ENCODE measurements at regions not wholly inside any gene's neighbourhood (a gene's known extent, or its start where the extent isn't known, plus 50 kb on each side); places are given as distances from the start of the nearest gene placed in this dataset.

DNA sequence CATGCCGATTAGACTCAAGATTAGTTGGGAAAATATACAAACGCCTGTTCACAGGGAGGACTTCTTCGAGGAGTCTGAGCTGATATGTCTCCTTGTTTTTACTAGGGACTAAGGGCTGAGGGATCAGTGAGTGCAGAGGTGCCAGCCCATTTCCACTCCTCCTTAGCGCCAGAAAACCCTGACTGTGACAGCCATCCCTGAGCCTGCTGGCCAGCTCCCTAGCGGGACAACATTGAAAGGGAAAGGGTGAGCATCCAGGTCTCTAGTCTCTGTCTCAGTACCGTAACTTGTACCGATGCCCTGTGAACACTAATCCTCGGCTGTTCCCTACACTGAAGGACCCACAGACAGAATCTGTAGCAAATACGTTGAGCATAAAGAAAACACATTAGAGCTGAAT, 243.4 kb downstream of the WNT5A start:
- DNase-seq (ENCODE audit: low read depth, low spot score): no peak

DNA sequence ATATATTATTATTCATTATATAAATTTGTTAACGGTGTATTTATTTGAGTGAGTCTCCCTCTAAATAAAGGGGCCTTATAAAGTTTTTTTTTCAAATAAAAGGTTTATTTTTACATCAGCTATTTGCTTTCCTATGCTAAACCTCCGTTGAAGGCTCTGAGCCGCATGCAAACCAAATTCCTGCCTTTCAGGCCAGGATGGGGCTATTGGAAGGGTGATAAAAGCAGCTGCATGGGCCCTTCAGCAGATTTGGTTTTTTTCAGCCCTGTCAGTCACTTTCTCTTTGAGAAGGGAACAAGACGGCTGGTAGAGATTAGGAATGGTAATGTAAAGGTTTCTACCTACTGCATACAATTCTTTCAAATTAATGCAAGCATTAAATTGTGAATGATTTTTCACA, 244.2 kb downstream of the WNT5A start:
- no peak for DNase-seq (ENCODE audit: low read depth, low spot score)

GRCh38 chr3:55241098-55241497, 246.0 kb downstream of the WNT5A start:
- no peak for DNase-seq (ENCODE audit: low read depth, low spot score)

DNA sequence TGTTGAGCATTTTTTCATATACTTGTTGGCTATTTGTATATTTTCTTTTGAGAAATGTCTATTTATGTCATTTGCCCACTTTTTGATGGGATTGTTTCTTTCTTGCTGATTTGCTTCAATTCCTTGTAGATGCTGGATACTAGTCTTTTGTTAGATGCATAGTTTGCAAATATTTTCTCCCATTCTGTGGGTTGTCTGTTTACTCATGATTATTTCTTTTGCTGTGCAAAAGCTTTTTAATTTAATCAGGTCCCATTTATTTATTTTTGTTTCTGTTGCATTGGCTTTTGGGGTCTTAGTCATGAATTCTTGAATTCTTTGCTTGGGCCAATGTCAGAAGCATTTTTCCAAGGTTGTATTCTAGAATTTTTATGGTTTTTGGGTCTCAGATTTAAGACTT, 251.7 kb downstream of the WNT5A start:
- no peak for DNase-seq (ENCODE audit: low read depth, low spot score)

- no peak for DNase-seq (ENCODE audit: low read depth, low spot score)
These were observed 260.4 kb downstream of the WNT5A start for GRCh38 chr3:55226696-55227095.

GRCh38 chr3:55218577-55218976, 268.5 kb downstream of the WNT5A start:
- no peak for DNase-seq (ENCODE audit: low read depth, low spot score)

DNA sequence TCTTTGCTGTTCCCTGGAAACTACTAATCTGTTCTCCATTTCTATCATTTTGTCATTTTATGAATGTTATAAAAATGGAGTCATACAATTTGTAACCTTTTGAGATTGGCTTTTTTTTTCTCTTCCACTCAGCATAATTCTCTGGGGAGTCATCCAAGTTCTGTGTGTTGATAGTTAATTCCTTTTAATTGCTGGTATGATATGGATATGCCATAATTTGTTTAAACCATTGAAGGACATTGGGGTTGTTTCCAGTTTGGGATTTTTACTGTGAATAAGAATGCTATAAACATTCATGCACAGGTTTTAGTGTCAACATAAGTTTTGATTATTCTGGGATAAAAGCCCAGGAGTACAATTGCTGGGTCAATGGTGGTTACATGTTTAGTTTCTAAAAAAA, 279.4 kb downstream of the WNT5A start:
- DNase-seq (ENCODE audit: low read depth, low spot score): no peak

DNA sequence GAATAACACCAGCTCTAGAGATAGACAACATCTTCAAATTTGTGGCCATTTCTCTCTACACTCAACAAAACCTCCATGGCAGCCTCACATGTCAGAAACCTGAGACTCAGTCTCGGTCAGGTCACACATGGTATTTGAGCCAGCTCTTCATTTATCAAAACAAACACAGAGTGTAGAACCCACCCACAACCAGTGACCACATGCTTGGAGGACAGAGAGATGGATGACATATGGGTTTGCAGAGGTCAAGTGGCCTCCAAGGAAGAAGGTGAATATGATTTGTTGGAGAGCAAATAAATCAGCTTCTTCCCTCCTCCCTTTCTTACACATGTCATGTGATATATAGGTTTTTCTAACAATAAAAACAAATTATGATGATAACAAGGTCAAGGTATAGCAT, 278.1 kb upstream of the LRTM1 start:
- DNase-seq (ENCODE audit: low read depth, low spot score): no peak

DNA sequence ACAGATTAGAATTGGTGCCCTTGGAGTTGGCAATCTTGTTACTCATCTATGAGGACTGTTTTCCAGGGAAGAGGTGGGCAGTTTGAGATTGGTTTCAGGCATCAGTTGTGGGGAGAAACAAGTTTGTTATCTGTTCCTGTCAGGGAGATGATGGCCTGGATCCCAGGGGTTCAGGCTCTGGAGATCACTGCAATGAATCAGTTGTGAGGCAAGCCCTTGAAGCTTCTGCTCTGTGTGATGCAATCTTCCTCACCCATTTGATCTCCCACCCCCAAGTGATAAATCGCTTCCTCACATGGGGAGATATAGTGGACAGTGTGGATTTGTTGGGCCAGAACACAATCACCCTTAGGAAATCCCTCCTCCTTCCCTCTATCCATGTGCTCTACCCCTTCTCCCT, 276.6 kb upstream of the LRTM1 start:
- DNase-seq (ENCODE audit: low read depth, low spot score): no peak

GRCh38 chr3:55203546-55203945, 275.7 kb upstream of the LRTM1 start:
- no peak for DNase-seq (ENCODE audit: low read depth, low spot score)

- no peak for DNase-seq (ENCODE audit: low read depth, low spot score)
These were observed 275.1 kb upstream of the LRTM1 start for GRCh38 chr3:55203006-55203405.

- no peak for DNase-seq (ENCODE audit: low read depth, low spot score)
These were observed 274.5 kb upstream of the LRTM1 start for GRCh38 chr3:55202326-55202725.

DNA sequence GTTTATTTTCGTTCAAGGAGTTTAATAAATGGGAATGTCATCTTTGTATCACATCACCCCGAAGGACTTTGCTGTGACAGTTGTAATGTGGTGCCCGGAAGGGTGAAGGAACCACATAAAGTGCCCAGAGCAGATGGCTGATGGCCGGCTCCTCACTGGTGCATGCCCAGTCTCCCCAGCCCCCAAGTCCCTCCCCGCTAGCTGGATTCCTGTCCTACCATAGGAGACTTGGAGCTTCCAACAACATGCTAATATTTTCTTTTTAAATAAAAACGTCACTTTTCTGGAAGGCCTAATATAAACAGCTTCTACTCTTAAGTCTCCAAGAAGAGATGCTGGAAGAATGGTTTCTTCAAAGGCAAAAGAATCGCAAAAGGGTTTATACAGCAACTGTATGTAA, 273.9 kb upstream of the LRTM1 start:
- no peak for DNase-seq (ENCODE audit: low read depth, low spot score)

DNA sequence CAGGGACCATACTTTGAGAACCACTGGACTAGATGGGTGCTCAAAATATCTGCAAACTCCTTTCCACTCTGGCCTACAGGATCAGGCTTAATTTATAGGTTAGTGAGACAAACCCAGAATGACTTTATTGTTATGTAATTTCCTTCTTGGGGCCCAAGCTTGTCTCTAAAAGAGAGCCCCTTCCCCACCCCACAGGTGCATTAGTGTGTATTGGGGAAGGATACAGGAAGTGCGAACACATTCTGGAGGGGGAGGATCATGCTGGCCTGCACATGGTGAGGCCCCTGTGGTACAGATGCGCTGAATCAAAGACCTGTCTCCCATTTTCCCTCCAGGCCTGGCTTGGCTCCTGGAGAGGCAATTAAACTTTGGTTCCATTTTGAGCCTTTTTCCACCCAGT, 273.0 kb upstream of the LRTM1 start:
- DNase-seq (ENCODE audit: low read depth, low spot score): no peak

DNA sequence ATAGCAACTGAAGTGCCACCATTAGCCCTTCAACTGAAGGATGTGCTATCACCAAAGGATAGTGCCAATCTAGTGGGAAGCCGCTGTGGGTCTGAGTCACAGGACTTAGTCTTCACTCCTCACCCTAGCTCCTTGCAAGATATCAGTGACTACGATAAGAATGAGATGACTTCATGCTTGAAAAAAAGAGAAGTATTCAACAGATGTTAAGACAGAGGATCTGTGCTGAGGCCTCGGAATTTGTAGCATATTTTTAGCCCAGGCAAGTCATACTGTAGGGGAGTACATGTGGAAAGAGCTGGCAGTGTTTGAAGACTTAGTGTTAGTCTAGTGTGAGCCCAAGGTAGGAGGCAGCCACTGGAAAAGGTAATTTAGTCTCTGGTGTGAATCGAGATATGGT, 270.7 kb upstream of the LRTM1 start:
- no peak for DNase-seq (ENCODE audit: low read depth, low spot score)

DNA sequence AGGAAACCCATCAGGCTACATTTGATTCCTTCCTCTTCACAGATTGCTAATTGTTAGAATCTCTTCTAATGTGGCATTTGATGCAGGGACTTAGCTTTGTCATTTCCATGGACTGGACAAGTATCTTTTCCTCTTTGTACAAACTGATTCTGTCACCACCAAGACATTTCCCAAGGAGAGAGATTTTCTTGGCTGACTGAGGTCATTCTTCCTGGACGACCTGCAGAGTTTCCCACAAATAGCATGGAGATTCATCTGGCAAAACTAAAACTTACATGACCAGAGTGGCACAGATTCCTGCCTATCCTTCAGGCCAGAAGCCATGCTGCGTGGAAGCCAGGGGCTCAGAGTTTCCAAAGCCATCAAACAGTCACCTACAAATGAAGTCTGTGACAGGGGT, 269.2 kb upstream of the LRTM1 start:
- DNase-seq (ENCODE audit: low read depth, low spot score): no peak

DNA sequence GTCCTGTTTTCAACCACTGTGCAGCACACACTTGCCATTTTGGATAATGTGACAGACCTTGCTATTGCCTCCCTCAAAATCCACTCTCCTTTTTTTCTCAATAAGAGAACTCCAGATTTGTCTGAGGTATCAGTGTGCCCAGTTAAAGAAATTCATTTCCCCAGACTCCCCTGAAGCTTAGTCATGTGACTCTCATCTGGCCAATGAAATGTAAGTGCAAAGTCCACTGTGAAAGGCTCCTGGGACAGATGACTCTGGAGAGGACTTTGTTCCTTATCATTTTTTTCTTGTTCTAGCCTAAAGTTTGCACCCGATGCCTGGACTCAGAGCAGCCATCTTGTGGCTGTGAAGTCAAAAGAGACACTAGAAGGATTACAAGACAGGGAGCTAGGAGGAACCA, 268.6 kb upstream of the LRTM1 start:
- DNase-seq (ENCODE audit: low read depth, low spot score): no peak

- no peak for DNase-seq (ENCODE audit: low read depth, low spot score)
These were observed 266.5 kb upstream of the LRTM1 start for GRCh38 chr3:55194376-55194775.

- DNase-seq (ENCODE audit: low read depth, low spot score): no peak
These were observed 264.3 kb upstream of the LRTM1 start for GRCh38 chr3:55191911-55192775.

DNA sequence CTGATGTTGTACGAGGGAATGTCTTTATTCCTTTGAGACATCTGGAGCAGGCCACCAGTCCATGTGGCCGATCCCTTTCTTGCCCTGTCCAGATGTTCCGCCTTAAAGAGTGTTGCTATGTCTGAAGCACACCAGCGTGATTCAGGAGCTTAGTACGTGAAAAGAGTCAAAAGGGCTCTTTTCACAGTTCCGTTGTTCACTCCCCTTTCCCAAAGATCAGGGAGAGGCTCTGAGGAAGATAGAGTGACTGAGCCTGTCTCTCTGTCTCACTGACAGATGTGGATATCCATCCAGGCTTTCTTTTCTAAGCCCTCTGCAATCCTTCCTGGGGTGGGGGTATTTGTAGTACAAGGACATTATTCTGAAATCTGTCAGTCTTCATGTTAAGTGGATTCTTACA, 262.5 kb upstream of the LRTM1 start:
- DNase-seq (ENCODE audit: low read depth, low spot score): no peak

- DNase-seq (ENCODE audit: low read depth, low spot score): no peak
These were observed 261.5 kb upstream of the LRTM1 start for GRCh38 chr3:55189359-55189801.

DNA sequence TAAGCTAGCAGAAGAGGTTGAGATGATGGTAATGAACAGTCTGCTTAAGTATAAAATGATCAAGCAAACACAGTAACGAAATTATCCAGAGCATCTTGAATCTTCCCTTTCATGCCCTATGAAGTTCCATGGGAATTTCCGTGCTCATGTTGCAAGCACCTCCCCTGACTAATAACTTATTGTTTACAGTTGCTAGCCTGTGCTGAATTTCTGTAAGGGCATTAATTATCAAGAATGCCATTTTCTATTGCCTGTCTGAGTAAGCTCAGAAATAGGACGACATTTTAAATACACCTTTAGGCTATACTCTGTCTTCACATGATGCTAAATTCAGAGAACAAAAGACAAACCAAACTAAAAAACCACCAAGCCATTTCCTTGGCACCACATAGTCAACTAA, 257.5 kb upstream of the LRTM1 start:
- DNase-seq (ENCODE audit: low read depth, low spot score): no peak

- no peak for DNase-seq (ENCODE audit: low read depth, low spot score)
These were observed 255.3 kb upstream of the LRTM1 start for GRCh38 chr3:55183201-55183600.
